SH-SY5Y (cell line): ENCODE measurements at regions not wholly inside any gene's neighbourhood (a gene's known extent, or its start where the extent isn't known, plus 50 kb on each side); places are given as distances from the start of the nearest gene placed in this dataset.

Experiments used
- GATA2 ChIP-seq: IDR thresholded peaks from 2 replicates; pipeline ENCODE4 v1.6.1; 2011; ENCODE audit warnings: mild to moderate bottlenecking, low read depth, low read length
- GATA3 ChIP-seq: IDR thresholded peaks from 2 replicates; pipeline ENCODE4 v1.6.1; 2011; ENCODE audit warnings: low read depth, mild to moderate bottlenecking, low read length, moderate library complexity

GRCh38 chr2:219778189-219778588 lies 150.8 kb downstream of the SLC4A3 start:
- TF ChIP-seq GATA2 (no peak), GATA3 (no peak)

GRCh38 chr2:219782737-219783348 lies 155.4 kb downstream of the SLC4A3 start:
- TF ChIP-seq GATA3 (no peak), GATA2 (no peak)

GRCh38 chr2:219783359-219783975 lies 156.0 kb downstream of the SLC4A3 start:
- no peak for TF ChIP-seq GATA3
- no peak for TF ChIP-seq GATA2

DNA sequence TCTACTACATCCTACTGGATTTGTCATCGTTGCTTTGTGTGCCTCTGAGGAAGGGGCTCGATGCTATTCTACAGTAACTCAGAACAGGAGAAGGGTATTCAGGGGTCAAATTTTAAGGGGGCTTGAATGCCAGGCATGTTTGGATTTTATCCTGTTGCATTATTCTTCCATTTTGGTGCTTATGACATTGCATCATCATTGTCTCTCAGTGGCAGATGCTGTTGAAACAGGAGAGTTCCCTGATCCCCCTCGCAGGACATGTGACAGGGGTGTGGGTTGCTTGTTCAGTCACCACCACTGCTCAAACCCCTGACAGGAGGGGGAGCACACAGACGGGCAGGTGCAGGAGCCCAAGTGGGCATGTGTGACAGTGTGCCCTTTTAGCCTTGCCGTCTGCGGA lies 156.7 kb downstream of the SLC4A3 start:
- no peak for TF ChIP-seq GATA3

GRCh38 chr2:219789476-219789875 lies 162.0 kb downstream of the SLC4A3 start:
- TF ChIP-seq GATA2 = no peak
- no peak for TF ChIP-seq GATA3

DNA sequence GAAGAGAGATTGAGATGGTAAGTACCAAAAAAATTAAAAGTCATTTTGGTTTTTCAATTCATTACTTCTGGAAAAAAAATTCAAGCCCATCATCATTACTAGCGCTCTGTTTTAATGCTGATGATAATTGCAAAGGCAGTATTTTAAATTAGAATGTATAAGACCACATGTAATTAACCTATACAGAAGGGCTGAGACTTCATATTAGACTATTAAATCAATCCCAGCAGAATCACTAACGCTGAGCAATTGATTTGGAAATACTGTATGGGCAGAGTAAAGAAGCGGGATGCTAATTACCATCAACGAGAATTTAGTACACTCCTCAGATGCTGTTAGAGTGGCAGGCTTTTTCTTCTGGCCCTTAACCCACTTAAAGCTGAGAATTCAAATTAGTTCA lies 165.0 kb downstream of the SLC4A3 start:
- TF ChIP-seq GATA3 = no peak
- TF ChIP-seq GATA2 = no peak

DNA sequence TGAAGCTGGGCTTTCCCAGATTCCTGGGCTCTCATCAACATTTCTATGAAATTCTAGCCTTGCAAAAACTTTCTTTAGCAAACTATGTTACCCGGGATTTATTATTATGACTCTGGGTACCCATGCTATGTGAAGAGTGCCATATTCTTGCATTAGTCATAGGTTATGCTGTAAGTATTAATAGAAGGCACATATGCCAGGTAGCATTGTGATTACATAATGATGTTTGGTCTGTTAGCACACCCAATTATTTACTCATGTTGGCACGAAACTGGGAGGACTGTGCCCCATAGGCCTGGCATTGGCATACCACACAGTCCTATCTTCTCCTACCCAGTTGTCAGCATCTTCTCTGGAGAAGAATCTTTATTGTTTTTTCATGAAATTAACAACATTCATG lies 171.0 kb downstream of the SLC4A3 start:
- no peak for TF ChIP-seq GATA3
- TF ChIP-seq GATA2 = no peak

DNA sequence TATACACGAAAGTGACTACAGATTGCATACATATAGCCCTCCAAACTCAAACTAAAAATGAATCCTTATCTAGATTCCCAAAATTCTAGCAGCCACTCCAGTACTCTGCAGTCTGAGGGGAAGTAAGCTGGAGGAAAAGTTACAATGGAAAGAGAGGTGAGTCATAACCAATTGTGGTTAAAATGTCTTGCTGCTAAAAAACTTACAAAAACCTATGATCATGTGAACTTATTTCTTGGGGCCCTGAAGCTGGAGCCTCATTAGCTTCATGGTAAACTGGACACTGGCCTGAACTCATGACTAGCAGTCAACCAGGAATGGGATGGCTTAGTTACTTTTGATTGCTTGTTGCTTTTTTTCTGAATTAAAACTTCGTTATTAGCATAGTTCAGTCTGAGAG lies 175.9 kb downstream of the SLC4A3 start:
- no peak for TF ChIP-seq GATA2
- no peak for TF ChIP-seq GATA3

DNA sequence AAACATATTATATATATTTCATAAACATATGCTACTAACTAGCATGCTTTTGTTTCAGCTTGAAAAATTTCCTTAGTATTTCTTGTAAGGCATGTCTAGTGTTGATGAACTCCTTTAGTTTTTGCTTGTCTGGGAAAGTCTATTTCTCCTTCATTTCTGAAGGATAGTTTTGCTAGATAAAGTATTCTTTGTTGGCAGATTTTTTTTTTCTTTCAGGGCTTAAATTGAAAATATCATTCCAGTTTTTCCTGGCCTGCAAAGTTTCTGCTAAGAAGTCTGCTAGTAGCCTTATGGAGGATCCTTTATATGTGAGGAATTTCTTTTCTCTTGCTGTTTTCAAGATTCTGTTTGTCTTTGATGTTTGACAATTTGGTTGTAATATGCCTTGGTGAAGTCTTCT lies 183.5 kb downstream of the SLC4A3 start:
- no peak for TF ChIP-seq GATA3
- TF ChIP-seq GATA2 = no peak

DNA sequence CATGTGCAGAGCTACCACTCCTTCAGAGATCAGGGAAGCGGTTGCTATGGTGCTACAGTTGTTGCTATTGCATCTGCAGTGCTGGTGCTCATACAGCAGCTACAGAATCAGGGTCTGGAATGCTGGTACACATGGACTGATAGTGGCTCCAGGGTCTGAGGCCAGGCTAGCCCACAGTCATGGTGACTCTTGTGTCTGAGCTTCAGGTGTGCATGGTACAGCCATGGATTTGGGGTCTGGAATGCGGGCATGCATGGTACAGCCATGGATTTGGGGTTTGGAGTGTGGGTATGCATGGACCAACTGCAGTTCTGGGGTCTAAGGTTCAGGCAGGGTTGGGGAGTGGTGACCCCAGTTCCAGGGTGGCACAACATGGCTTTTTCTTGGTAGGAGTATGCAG lies 185.2 kb downstream of the SLC4A3 start:
- no peak for TF ChIP-seq GATA3
- no peak for TF ChIP-seq GATA2

- no peak for TF ChIP-seq GATA2
- TF ChIP-seq GATA3 = no peak
These were observed 193.3 kb downstream of the SLC4A3 start for GRCh38 chr2:219820767-219821166.

DNA sequence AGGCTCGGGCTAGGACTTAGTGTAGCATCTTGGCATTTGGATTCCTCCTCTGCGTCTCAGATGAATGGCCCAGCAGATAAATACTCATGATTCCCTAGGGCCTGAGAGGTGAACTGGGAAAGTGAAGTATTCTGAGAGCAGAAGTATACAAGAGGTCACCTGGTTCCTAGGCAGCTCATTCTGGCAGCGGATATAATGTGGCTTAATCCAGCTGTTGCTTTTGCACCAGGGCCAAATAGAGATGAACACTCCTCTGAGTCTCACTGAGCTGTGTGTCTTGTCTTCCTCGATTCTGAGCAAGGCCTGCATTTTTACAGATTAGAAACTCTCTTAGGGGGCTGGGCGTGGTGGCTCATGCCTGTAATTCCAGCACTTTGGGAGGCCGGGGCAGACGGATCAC lies 196.1 kb downstream of the SLC4A3 start:
- TF ChIP-seq GATA3 = no peak
- no peak for TF ChIP-seq GATA2

- TF ChIP-seq GATA2 (no peak), GATA3 (no peak)
These were observed 197.6 kb downstream of the SLC4A3 start for GRCh38 chr2:219824996-219825395.

DNA sequence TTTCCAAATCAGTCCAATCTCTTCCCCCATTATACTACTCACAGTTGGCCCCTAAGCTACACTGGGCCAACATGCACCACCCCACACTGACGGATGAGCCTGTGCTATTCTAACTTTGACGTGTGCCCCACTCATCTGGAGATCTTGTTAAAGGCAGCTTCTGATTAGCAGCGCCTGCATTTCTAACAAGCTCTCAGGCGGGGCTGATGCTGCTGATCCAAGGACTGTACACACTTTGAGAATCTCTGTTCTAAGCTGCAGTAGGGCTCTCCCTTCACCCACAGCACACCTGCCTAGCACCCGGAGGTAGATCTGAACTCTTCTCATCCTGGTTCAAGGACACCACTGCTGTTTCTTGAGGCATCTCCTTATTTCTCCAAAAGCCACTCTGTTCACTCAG lies 200.7 kb downstream of the SLC4A3 start:
- no peak for TF ChIP-seq GATA3
- TF ChIP-seq GATA2 = no peak

DNA sequence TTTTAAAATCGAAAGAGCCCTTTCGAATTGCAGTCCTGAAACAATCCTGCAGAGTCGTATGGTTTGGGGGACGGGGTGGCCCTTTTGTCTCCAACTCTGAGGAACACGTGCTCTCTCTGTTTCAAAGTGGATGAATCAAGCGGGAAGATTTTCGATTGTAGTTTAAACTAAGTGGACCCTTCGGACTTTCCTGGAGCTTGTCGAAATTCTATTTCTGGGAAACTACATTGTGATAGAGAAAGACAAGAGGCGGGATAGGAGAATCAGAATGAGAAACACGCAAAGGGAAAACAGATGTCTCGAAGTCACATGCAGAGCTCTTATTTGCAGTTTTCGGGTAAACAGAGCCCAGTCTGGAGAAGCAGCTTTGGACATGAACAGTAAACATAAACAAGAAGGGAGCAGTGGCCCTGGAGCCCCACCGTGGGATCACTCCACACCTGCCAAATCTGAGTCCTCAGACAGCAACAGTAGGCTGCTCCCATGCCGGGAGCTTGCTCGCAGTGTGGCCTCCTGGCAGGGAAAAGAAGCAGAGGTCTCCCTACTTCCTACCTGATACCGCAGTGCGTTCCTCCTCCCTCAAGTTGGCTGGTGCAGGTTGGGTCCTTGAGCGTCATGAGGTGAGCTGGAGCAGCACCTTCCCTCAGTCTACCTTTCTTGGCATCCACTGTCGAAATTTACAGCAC lies 202.4 kb downstream of the SLC4A3 start:
- no peak for TF ChIP-seq GATA3
- TF ChIP-seq GATA2 = no peak
